Parathyroid adenoma (tissue), 2 donors: ENCODE measurements at regions not wholly inside any gene's neighbourhood (a gene's known extent, or its start where the extent isn't known, plus 50 kb on each side); places are given as distances from the start of the nearest gene placed in this dataset.

ENCODE experiments used
- H2AFZ ChIP-seq: fragments of 300-600 bp; sonication (generic); one replicate; pipeline ENCODE4 v1.7.0; 2017; ENCODE audit warnings: antibody characterized with exemption, mild to moderate bottlenecking
- H3K27ac ChIP-seq: fragments of 300-600 bp; sonication (generic); one replicate; pipeline ENCODE4 v1.7.0; 2017
- H3K27me3 ChIP-seq: fragments of 300-600 bp; sonication (generic); one replicate; pipeline ENCODE4 v1.7.0; 2017; ENCODE audit warnings: low read length; ENCODE audit not compliant: control insufficient read depth, insufficient read depth
- H3K36me3 ChIP-seq: fragments of 300-600 bp; sonication (generic); one replicate; pipeline ENCODE4 v1.7.0; 2017; ENCODE audit warnings: low read length; ENCODE audit not compliant: control insufficient read depth, insufficient read depth
- H3K4me1 ChIP-seq: fragments of 300-600 bp; sonication (generic); one replicate; pipeline ENCODE4 v1.7.0; 2017; ENCODE audit warnings: control low read depth
- H3K4me2 ChIP-seq: fragments of 300-600 bp; sonication (generic); one replicate; pipeline ENCODE4 v1.7.0; 2017; ENCODE audit warnings: low read length
- H3K4me3 ChIP-seq: fragments of 300-600 bp; sonication (generic); one replicate; pipeline ENCODE4 v1.7.0; 2017; ENCODE audit warnings: low read depth, low read length
- H3K79me2 ChIP-seq: fragments of 300-600 bp; sonication (generic); one replicate; pipeline ENCODE4 v1.7.0; 2017; ENCODE audit warnings: control low read depth
- H3K9ac ChIP-seq: fragments of 300-600 bp; sonication (generic); one replicate; pipeline ENCODE4 v1.7.0; 2017; ENCODE audit warnings: mild to moderate bottlenecking
- H3K9me3 ChIP-seq: fragments of 300-600 bp; sonication (generic); one replicate; pipeline ENCODE4 v1.7.0; 2017; ENCODE audit warnings: low read length; ENCODE audit not compliant: control insufficient read depth
- CTCF ChIP-seq: fragments of 300-600 bp; sonication (generic); IDR thresholded peaks from one replicate; pipeline ENCODE4 v1.7.0; 2017; ENCODE audit warnings: antibody characterized with exemption, mild to moderate bottlenecking
- donor health status: primary hyperparathyroidism.

- H3K27me3 ChIP-seq = no peaks in the 10 kb centered on the region
- H3K79me2 ChIP-seq = no peaks in the 10 kb centered on the region
- H3K9me3 ChIP-seq = no peaks in the 10 kb centered on the region
- no peak overlapping the region for H3K4me2 ChIP-seq
- H3K9ac ChIP-seq = no peak overlapping the region
- no peak for TF ChIP-seq CTCF
- no peak overlapping the region for H3K4me3 ChIP-seq
- no peak overlapping the region for H2AFZ ChIP-seq
- H3K27ac ChIP-seq = no peak overlapping the region
- no peaks in the 10 kb centered on the region for H3K4me1 ChIP-seq
- H3K36me3 ChIP-seq = no peaks in the 10 kb centered on the region
These were observed 231.2 kb upstream of the ZFP64 start for GRCh38 chr20:52422574-52423336.

GRCh38 chr20:52420805-52421204 is 229.2 kb upstream of the ZFP64 start:
- H3K9ac ChIP-seq = no peak overlapping the region
- H3K27ac ChIP-seq = no peak overlapping the region
- no peak overlapping the region for H2AFZ ChIP-seq
- H3K4me2 ChIP-seq = no peak overlapping the region
- no peaks in the 10 kb centered on the region for H3K79me2 ChIP-seq
- no peaks in the 10 kb centered on the region for H3K4me1 ChIP-seq
- H3K27me3 ChIP-seq = no peaks in the 10 kb centered on the region
- no peak for TF ChIP-seq CTCF
- H3K4me3 ChIP-seq = no peak overlapping the region
- H3K9me3 ChIP-seq = no peaks in the 10 kb centered on the region
- H3K36me3 ChIP-seq = no peaks in the 10 kb centered on the region

- Histone ChIP-seq H3K27me3 (no peaks in the 10 kb centered on the region), H3K4me3 (no peak overlapping the region), H3K4me2 (no peak overlapping the region), H3K36me3 (no peaks in the 10 kb centered on the region), H3K4me1 (no peaks in the 10 kb centered on the region), H3K9ac (no peak overlapping the region), H3K79me2 (no peaks in the 10 kb centered on the region), H2AFZ (no peak overlapping the region), H3K9me3 (no peaks in the 10 kb centered on the region), H3K27ac (no peak overlapping the region)
- no peak for TF ChIP-seq CTCF
These were observed 227.6 kb upstream of the ZFP64 start for GRCh38 chr20:52419205-52419604.

- H3K79me2 ChIP-seq = no peaks in the 10 kb centered on the region
- H2AFZ ChIP-seq = no peak overlapping the region
- H3K4me2 ChIP-seq = no peak overlapping the region
- no peak overlapping the region for H3K4me3 ChIP-seq
- no peaks in the 10 kb centered on the region for H3K36me3 ChIP-seq
- no peaks in the 10 kb centered on the region for H3K9me3 ChIP-seq
- TF ChIP-seq CTCF = no peak
- H3K27ac ChIP-seq = no peak overlapping the region
- H3K9ac ChIP-seq = no peak overlapping the region
- H3K27me3 ChIP-seq = no peaks in the 10 kb centered on the region
- no peaks in the 10 kb centered on the region for H3K4me1 ChIP-seq
These were observed 225.4 kb upstream of the ZFP64 start for GRCh38 chr20:52416953-52417352.

GRCh38 chr20:52411611-52412010 is 220.0 kb upstream of the ZFP64 start:
- no peak for TF ChIP-seq CTCF
- no peaks in the 10 kb centered on the region for H3K9me3 ChIP-seq

More at GRCh38 chr20:52411611-52412010, 220.0 kb upstream of the ZFP64 start:
- Histone ChIP-seq H3K27me3 (no peaks in the 10 kb centered on the region), H3K79me2 (no peaks in the 10 kb centered on the region), H3K9ac (no peak overlapping the region), H2AFZ (no peak overlapping the region), H3K4me1 (no peaks in the 10 kb centered on the region), H3K4me3 (no peak overlapping the region), H3K4me2 (no peak overlapping the region), H3K36me3 (no peaks in the 10 kb centered on the region), H3K27ac (no peak overlapping the region)
